NT2/D1 (cell line): ENCODE measurements at regions not wholly inside any gene's neighbourhood (a gene's known extent, or its start where the extent isn't known, plus 50 kb on each side); places are given as distances from the start of the nearest gene placed in this dataset.

Experiments
- DNase-seq: peaks from one replicate; pipeline ENCODE4 v3.0.0-alpha.2; 2011; ENCODE audit warnings: low read depth, low spot score
- H3K27me3 ChIP-seq: 2 replicates; pipeline ENCODE4 v1.6.0; 2011; ENCODE audit warnings: mild to moderate bottlenecking; ENCODE audit not compliant: insufficient read length, insufficient read depth
- H3K36me3 ChIP-seq: 2 replicates; pipeline ENCODE4 v1.6.1; 2011; ENCODE audit warnings: mild to moderate bottlenecking, low read length, mixed read lengths; ENCODE audit not compliant: insufficient read depth, insufficient read length
- H3K4me1 ChIP-seq: 2 replicates; pipeline ENCODE4 v1.5.1; 2011; ENCODE audit not compliant: insufficient read depth, insufficient read length
- H3K4me3 ChIP-seq: 2 replicates; pipeline ENCODE4 v1.5.1; 2011; ENCODE audit warnings: low read depth; ENCODE audit not compliant: insufficient read length
- H3K9ac ChIP-seq: 2 replicates; pipeline ENCODE4 v1.6.0; 2011; ENCODE audit warnings: low read depth; ENCODE audit not compliant: insufficient read length
- H3K9me3 ChIP-seq: 2 replicates; pipeline ENCODE4 v1.5.1; 2011; ENCODE audit warnings: mild to moderate bottlenecking, low read length; ENCODE audit not compliant: insufficient read depth
- SUZ12 ChIP-seq: IDR thresholded peaks from 2 replicates; pipeline ENCODE4 v1.6.1; 2011; ENCODE audit not compliant: insufficient read length, insufficient read depth; ENCODE audit errors: extremely low read depth
- YY1 ChIP-seq: IDR thresholded peaks from 2 replicates; pipeline ENCODE4 v1.6.1; 2011; ENCODE audit not compliant: insufficient read length, insufficient read depth
- ZNF274 ChIP-seq: IDR thresholded peaks from 2 replicates; pipeline ENCODE4 v1.6.1; 2011; ENCODE audit warnings: mild to moderate bottlenecking, low read depth, low read length

GRCh38 chr21:31511258-31511657, 148.2 kb upstream of the SOD1 start:
- no peak overlapping the region for H3K9ac ChIP-seq

GRCh38 chr21:31509194-31510017, 150.1 kb upstream of the SOD1 start:
- no peaks in the 10 kb centered on the region for H3K36me3 ChIP-seq
- no peaks in the 10 kb centered on the region for H3K27me3 ChIP-seq
- no peak for TF ChIP-seq YY1
- TF ChIP-seq ZNF274: no peak
- no peak for TF ChIP-seq SUZ12
- H3K4me3 ChIP-seq: no peak overlapping the region
- DNase-seq: peak; percentile 71
- peaks cover 25% of the 10 kb centered on the region for H3K4me1 ChIP-seq
- peak overlapping the region; percentile 57 for H3K9ac ChIP-seq
- no peaks in the 10 kb centered on the region for H3K9me3 ChIP-seq

More at GRCh38 chr21:31511258-31511657, 148.2 kb upstream of the SOD1 start:
- no peak for TF ChIP-seq YY1
- no peak for TF ChIP-seq ZNF274
- TF ChIP-seq SUZ12: no peak
- Histone ChIP-seq H3K4me3 (no peak overlapping the region), H3K4me1 (peaks cover 25% of the 10 kb centered on the region), H3K9me3 (no peaks in the 10 kb centered on the region), H3K27me3 (no peaks in the 10 kb centered on the region), H3K36me3 (no peaks in the 10 kb centered on the region)
- no peak for DNase-seq

- H3K36me3 ChIP-seq: no peaks in the 10 kb centered on the region
- no peak overlapping the region for H3K9ac ChIP-seq
- H3K27me3 ChIP-seq: no peaks in the 10 kb centered on the region
- TF ChIP-seq YY1: no peak
- no peak for TF ChIP-seq SUZ12
- TF ChIP-seq ZNF274: no peak
- H3K4me1 ChIP-seq: peaks cover 25% of the 10 kb centered on the region
- H3K4me3 ChIP-seq: no peak overlapping the region
- no peaks in the 10 kb centered on the region for H3K9me3 ChIP-seq
- DNase-seq: no peak
Measured at GRCh38 chr21:31505975-31506374, 153.5 kb upstream of the SOD1 start.

GRCh38 chr21:31503939-31504338, 155.6 kb upstream of the SOD1 start:
- H3K9me3 ChIP-seq: no peaks in the 10 kb centered on the region
- peaks cover 18% of the 10 kb centered on the region for H3K4me1 ChIP-seq
- no peak for DNase-seq
- H3K4me3 ChIP-seq: no peak overlapping the region
- H3K9ac ChIP-seq: no peak overlapping the region
- H3K27me3 ChIP-seq: no peaks in the 10 kb centered on the region
- H3K36me3 ChIP-seq: no peaks in the 10 kb centered on the region
- TF ChIP-seq SUZ12: no peak
- no peak for TF ChIP-seq ZNF274

GRCh38 chr21:31503467-31503866, 156.0 kb upstream of the SOD1 start:
- Histone ChIP-seq H3K9me3 (no peaks in the 10 kb centered on the region), H3K36me3 (no peaks in the 10 kb centered on the region), H3K27me3 (no peaks in the 10 kb centered on the region), H3K9ac (no peak overlapping the region), H3K4me1 (peaks cover 14% of the 10 kb centered on the region), H3K4me3 (no peak overlapping the region)
- TF ChIP-seq ZNF274: no peak
- DNase-seq: no peak

- no peak overlapping the region for H3K9ac ChIP-seq
- peaks cover 10% of the 10 kb centered on the region for H3K4me1 ChIP-seq
- TF ChIP-seq ZNF274: no peak
- TF ChIP-seq SUZ12: no peak
- no peak for TF ChIP-seq YY1
- no peaks in the 10 kb centered on the region for H3K9me3 ChIP-seq
- H3K27me3 ChIP-seq: no peaks in the 10 kb centered on the region
- H3K36me3 ChIP-seq: no peaks in the 10 kb centered on the region
- no peak for DNase-seq
- H3K4me3 ChIP-seq: no peak overlapping the region
Measured at GRCh38 chr21:31502537-31503143, 156.9 kb upstream of the SOD1 start.

GRCh38 chr21:31501926-31502325, 157.6 kb upstream of the SOD1 start:
- TF ChIP-seq ZNF274: no peak
- Histone ChIP-seq H3K4me3 (no peak overlapping the region), H3K9ac (no peak overlapping the region), H3K27me3 (no peaks in the 10 kb centered on the region), H3K4me1 (peaks cover 8% of the 10 kb centered on the region), H3K36me3 (no peaks in the 10 kb centered on the region), H3K9me3 (no peaks in the 10 kb centered on the region)
- no peak for DNase-seq

- no peak overlapping the region for H3K9ac ChIP-seq
- no peak for TF ChIP-seq ZNF274
- TF ChIP-seq YY1: no peak
- TF ChIP-seq SUZ12: no peak
- H3K36me3 ChIP-seq: no peaks in the 10 kb centered on the region
- H3K9me3 ChIP-seq: no peaks in the 10 kb centered on the region
- DNase-seq: no peak
- H3K4me3 ChIP-seq: no peak overlapping the region
- H3K27me3 ChIP-seq: no peaks in the 10 kb centered on the region
- peaks cover 6% of the 10 kb centered on the region for H3K4me1 ChIP-seq
Measured at GRCh38 chr21:31500982-31501381, 156.9 kb upstream of the TIAM1 start.
